CD4-positive, alpha-beta T cell treated with Interferon alpha-2 for 1 hour (primary cell): ENCODE measurements at regions not wholly inside any gene's neighbourhood (a gene's known extent, or its start where the extent isn't known, plus 50 kb on each side); places are given as distances from the start of the nearest gene placed in this dataset.

Experiments used
- DNase-seq, 2 donors: peaks; one replicate each; pipeline ENCODE4 v3.0.0-alpha.2; 2020 to 2022

- no peak for DNase-seq
Measured at GRCh38 chr13:108360139-108360538, 90.6 kb downstream of the TNFSF13B start.

DNA sequence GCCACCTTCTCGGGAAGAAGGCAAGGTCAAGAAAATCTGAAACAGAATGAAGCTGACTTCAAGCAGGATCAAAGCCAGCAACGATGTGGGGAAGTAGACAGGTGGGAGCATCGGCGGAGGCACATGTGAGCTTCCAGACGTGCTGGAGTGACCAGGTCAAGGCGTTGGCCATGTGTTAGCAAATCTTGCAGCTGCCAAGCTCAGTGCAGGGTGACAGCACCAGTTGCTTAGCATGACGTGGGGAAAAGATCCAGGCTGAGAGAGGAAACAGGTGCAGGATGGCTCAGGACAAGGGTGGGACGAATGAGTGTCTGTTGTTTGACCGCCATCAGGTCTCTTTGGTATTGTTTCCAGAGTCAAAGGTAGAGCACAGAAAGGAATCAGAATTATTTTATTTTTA is 92.3 kb downstream of the TNFSF13B start:
- DNase-seq = no peak

- DNase-seq = no peak
Measured at GRCh38 chr13:108363666-108364065, 94.1 kb downstream of the TNFSF13B start.

- no peak for DNase-seq
Measured at GRCh38 chr13:108365255-108365654, 95.7 kb downstream of the TNFSF13B start.

DNA sequence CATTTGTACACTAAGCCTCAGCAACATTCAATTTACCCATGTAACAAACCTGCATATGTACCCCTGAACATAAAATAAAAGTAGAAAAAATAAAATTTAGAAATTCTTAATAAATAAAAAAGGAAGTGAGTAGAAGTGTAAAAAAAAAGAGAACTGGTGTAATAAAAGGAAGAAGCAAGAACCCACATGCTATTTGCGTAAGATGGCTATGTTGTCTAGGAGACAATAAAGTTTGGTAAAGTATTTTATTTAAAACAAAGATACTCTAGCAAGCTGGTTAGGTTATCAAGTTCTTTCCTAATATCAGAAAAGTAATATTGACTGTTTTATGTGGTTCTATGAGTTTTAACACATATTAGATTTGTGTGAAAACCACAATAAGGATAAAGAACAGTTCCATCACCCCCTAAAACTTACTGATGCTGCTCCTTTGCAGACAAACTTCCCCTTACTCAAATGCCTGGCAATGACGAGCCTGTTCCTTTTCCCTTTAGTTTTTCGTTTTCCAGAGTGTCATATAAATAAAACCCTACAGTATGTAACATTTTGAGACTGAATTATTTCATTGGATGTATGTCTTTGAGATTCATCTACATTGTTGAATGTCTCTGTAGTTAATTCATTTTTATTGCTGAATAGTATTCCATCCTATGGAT is 98.9 kb downstream of the TNFSF13B start:
- DNase-seq = peak; percentile 6 to 17

- DNase-seq = no peak
Measured at GRCh38 chr13:108369412-108369811, 99.9 kb downstream of the TNFSF13B start.

GRCh38 chr13:108375034-108375433 is 105.5 kb downstream of the TNFSF13B start:
- no peak for DNase-seq

DNA sequence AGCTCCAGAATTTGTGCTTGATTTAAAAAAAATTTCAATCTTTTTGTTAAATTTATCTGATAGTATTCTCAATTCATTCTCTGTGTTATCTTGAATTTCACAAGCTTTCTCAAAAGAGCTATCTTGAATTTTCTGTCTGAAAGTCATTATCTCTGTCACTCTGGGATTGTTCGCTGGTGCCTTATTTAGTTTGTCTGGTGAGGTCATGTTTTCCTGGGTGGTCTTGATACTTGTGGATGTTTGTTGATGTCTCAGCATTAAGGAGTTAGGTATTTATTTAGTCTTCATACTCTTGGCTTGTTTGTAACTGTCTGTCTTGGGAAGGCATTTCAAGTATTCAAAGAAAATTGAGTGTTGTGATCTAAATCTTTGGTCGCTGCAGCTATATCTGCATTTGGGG is 106.3 kb downstream of the TNFSF13B start:
- no peak for DNase-seq

- DNase-seq = no peak
Measured at GRCh38 chr13:108376308-108376707, 106.8 kb downstream of the TNFSF13B start.

- no peak for DNase-seq
Measured at GRCh38 chr13:108377646-108378206, 108.2 kb downstream of the TNFSF13B start.

GRCh38 chr13:108383667-108384066 is 114.1 kb downstream of the TNFSF13B start:
- DNase-seq = no peak

DNA sequence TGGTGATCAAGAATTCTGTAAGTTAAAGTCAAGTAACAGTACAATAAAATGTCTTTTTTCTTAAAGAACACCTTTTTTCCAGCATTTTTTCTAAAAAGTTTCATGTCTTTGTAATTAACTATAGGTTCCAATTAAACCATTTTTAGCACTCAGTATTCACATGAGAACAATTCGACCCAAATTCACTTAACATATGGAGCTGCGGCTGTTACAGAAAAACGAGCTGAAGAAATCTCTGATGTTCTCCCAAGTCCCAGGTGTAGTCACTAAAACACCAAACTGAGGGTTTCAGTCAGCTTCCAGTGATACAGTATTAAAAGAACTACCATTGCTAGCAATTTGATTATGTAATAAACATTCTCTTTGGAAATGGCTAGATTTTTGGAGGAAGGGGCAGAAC is 117.6 kb downstream of the TNFSF13B start:
- DNase-seq = no peak

- DNase-seq = no peak
Measured at GRCh38 chr13:108402850-108403249, 133.3 kb downstream of the TNFSF13B start.

DNA sequence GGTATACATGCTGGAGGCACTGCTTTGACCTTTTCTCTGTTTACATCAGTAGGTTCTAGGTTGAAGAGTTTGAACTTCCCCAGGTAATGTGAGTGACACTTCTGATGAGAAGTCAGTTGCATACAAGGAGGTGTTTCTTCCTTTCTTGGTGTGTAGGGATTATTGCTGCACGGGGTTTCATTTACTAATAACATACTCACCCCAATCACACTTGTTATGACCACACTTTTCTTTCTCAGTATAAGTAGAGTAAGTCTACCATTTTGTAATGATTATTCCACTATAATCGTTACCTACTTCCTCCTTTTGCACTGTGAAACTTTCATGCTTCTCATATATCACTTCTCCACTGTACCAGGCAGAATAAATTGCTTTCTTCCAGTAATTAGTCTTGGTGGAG is 138.0 kb downstream of the TNFSF13B start:
- DNase-seq = no peak

DNA sequence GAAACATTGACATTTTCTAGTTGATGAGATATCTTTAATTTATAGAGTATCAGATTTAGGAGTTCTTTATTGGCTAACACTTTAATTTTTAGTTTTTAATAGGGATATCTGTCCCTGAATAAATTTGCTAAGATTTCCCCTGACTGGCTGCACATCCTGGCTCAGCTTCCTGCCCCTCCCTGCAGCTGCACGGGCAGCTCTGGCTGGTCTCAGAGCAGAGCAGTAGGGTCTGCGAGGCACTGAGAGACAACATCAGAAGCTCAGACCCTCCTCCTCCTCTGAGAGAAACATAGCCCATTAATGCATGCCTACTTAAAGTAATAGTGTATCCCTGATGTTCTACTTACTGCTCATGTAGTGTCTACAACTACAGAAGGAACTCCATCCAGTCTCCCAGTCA is 139.2 kb downstream of the TNFSF13B start:
- peak in 1 of 2 donors; percentile 10 for DNase-seq

DNA sequence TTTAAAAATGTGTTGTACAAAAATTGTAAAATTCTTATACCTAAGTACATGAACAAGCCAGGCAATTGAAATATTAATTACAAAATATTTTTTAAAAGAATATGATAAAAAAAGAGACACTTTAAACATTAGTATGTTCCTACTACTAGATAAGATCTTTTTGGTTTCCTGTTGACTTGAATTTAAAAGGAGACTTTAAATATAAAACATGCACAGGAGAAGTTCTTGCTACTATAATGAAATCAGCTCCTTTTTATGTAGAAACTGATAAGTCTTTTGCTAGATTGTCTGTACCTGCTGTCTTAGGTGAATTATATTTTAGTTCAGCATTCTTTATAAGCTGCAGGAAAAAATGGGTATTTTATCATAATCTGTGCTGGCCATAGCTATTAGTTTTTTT is 140.2 kb downstream of the TNFSF13B start:
- DNase-seq = peak in 1 of 2 donors; percentile 8

- DNase-seq = no peak
Measured at GRCh38 chr13:108419768-108420167, 150.2 kb downstream of the TNFSF13B start.

GRCh38 chr13:108425056-108425455 is 155.5 kb downstream of the TNFSF13B start:
- no peak for DNase-seq

DNA sequence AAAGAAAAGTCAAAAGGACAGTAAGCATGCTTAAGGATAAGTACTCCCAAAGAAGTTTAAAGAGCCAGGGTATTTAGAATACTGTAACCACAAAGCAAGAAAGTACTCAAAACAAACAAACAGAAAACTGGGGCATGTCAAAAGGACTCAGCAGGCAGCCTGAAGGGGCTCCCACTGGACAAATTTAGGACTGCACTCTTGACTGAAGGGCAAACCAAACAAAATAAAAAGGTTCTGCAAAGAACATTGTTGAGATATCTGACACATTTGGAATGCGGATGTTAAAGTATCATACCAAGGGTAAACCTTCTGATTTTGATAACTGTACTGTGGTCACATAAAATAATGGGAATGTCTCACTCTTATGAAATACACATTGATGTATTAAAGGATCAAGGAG is 157.4 kb downstream of the TNFSF13B start:
- no peak for DNase-seq

GRCh38 chr13:108427355-108427754 is 157.8 kb downstream of the TNFSF13B start:
- DNase-seq = no peak

DNA sequence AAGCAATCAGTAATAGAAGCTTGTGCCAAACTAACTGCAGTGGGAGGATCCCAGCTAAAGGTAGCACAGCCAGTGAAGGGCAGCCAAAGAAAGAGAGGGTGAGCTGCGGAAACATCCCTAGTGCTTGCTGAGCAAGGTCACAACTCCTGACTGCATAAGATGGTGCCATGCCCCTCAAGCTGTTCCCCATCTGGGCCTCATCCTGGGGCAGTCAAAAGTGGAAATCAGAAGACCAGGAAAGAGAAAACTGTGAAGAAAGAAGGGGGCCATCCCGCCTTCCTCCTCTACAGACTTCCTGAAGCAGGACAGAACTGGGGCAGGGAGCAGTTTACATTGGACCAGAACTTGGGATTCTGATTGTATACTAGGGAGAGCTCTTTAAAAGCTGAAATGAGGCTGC is 159.2 kb downstream of the TNFSF13B start:
- DNase-seq = no peak

DNA sequence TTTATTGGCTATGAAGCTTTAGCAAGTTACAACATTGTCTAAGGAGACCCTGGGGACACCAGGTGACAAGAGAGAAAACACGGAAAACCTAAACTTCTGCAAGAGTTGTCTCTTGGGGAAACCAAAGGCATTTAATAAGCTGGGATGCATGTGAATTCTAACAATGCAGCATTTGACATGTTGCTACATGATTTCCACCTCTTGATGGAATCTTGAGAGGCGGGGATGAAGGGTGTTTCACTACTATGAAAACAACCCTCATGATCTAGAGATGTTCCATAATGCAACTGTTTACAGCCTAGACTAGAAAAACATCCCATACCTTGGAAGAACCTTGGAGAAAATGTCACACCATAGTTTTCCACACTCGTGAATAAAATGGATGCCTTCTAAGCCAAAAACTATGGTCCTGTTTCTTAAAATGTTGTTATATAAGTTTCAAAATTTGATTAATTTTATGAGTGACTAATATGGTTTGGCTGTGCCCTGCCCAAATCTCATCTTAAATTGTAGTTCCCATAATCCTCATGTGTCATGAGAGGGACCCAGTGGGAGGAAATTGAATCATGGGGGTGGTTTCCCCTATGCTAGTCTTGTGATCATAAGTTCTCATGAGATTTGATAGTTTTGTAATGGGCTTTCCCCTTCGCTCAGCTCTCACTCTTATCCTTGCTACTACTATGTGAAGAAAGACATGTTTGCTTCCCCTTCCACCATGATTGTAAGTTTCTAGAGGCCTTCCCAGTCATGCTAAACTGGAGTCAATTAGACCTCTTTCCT is 164.6 kb downstream of the TNFSF13B start:
- no peak for DNase-seq

- DNase-seq = no peak
Measured at GRCh38 chr13:108435393-108436149, 166.1 kb downstream of the TNFSF13B start.

GRCh38 chr13:108437496-108437895 is 168.0 kb downstream of the TNFSF13B start:
- no peak for DNase-seq
